ENCODE measurements at regions not wholly inside any gene's neighbourhood (a gene's known extent, or its start where the extent isn't known, plus 50 kb on each side); places are given as distances from the start of the nearest gene placed in this dataset.

DNA sequence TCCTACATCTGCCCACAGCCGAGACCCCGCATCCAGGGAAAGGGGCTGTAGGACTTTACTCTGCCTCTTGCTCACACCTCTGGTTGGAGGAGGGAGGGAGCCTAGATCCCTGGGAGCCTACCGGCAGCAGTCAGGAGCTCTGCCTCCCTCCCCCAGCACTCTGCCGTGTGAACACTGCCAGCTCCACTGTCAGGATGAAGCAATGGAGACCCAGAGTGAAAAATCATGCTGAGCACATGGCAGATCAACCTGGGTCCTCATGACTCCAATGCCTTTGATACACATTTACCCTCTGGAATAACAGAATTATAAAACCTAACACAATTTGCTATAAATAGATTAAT lies 477.7 kb downstream of the TNS3 start:
- no peak for DNase-seq
- no peaks in the 10 kb centered on the region for H3K9me3 Mint-ChIP-seq
- H3K4me1 Mint-ChIP-seq: no peaks in the 10 kb centered on the region
- ChIA-PET POLR2A (no interaction called here), CTCF (interaction anchor here (0.6 kb wide), 1 partner anchor 1182 kb away, joined by 4 read pairs; no protein-coding TSS in a partner anchor)
- H3K4me3 Mint-ChIP-seq: no peak overlapping the region
- H3K27ac Mint-ChIP-seq: no peak overlapping the region
- no peaks in the 10 kb centered on the region for H3K36me3 Mint-ChIP-seq (ENCODE audit: low read depth)
- no peaks in the 10 kb centered on the region for H3K27me3 Mint-ChIP-seq

DNA sequence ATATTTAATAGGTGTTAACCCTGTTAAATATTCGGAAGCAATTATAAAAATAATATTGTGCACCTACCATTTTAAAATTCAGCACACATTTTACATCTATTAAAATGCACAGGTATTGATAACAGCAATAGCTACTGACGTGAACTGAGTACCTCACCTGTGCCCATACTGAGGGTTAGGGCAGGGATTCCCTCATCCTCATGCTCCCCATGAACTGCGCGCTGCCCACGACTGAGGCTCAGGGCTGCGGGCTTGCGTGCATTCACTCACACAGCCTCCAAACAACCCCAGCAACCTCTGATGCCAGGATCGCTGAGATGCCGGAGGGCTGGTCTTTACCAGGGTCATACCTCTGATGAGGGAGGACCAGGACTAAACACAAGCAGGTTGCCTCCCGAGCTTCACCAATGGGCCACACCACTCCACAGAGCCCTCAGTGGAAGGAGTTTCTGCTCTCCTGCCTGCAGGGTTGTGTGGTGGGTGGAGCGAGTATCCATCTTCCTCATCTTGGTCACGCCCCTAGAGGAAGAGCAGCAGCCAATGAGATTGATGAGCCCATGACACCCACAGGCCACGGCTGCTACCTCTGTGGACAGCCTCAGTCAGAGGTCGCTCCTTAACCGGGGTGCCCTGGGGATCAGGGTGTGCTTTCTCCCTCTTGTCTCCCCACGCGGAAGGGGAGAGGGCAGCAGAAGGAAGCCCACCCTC lies 478.3 kb downstream of the TNS3 start:
- Mint-ChIP-seq H3K27me3 (no peaks in the 10 kb centered on the region), H3K4me3 (no peak overlapping the region)
- DNase-seq: no peak

DNA sequence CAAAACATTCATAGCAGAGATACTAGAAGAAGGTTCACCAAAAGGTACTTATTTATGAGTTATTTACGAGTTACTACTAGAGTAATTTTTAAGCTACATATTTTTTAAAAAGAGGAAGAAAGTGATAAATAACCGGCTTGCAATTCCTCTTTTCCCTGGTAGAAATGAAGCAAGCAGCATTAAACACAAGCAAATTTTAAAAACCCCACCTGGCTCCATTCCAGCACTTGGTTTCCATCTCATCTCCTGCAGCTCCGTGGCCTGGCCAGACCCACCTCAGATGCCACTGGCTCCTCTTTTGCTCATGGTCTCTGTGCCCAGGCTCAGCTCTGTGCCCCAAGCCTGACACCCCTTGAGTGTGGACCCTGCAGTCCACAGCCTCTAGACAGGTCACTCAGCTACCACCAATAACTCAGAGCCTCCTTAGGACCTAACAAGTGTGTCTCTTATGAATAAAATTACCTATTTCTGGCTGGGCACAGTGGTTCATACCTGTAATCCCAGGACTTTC lies 479.5 kb downstream of the TNS3 start:
- H3K4me1 Mint-ChIP-seq: no peaks in the 10 kb centered on the region
- H3K27ac Mint-ChIP-seq: no peak overlapping the region
- CTCF ChIA-PET: interaction anchor here (1.3 kb wide), 1 partner anchor 1181 kb away, joined by 3 read pairs; the partner anchor contains the start of gene IGFBP3
- no peak overlapping the region for H3K4me3 Mint-ChIP-seq
- no peaks in the 10 kb centered on the region for H3K36me3 Mint-ChIP-seq (ENCODE audit: low read depth)
- no peaks in the 10 kb centered on the region for H3K27me3 Mint-ChIP-seq
- no peak for DNase-seq
- no peaks in the 10 kb centered on the region for H3K9me3 Mint-ChIP-seq
- POLR2A ChIA-PET: no interaction called here

More for the DNA sequence above, 478.3 kb downstream of the TNS3 start:
- no peaks in the 10 kb centered on the region for H3K9me3 Mint-ChIP-seq
- ChIA-PET POLR2A (no interaction called here), CTCF (interaction anchor here (1.3 kb wide), 1 partner anchor 1182 kb away, joined by 3 read pairs; the partner anchor contains the start of gene IGFBP3)
- no peaks in the 10 kb centered on the region for H3K4me1 Mint-ChIP-seq
- H3K36me3 Mint-ChIP-seq (ENCODE audit: low read depth): no peaks in the 10 kb centered on the region
- no peak overlapping the region for H3K27ac Mint-ChIP-seq

DNA sequence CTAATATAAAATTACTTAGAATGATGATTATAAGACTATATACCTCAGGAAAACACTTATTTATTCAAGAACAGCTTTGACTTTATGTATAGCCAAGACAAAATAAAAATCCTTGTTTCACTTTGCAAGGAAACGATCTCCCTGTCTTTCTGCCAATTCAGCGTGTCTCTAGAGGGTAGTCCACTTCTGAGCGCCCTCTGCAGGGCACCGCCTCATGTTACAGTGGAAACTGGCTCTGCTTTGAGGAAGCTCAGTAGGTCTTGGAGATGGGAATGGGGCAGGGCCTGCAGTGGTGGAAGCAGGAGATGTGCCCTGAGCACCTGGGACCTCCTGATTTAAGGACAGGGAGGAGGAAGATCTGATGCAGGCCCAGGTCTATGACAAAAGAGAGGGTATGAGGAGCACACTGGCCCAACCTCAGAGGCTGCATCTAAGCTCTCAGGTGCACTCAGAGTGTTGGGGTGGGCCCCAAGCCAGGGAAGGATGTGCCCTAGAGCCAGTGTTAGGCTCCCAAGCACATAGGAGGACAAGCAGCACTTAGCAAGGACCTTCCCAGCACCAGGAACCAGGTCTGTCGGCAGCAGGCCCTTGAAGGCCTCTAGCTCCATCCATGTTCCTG lies 481.0 kb downstream of the TNS3 start:
- no peaks in the 10 kb centered on the region for H3K4me1 Mint-ChIP-seq
- no peaks in the 10 kb centered on the region for H3K36me3 Mint-ChIP-seq (ENCODE audit: low read depth)
- ChIA-PET CTCF (no interaction called here), POLR2A (no interaction called here)
- no peaks in the 10 kb centered on the region for H3K9me3 Mint-ChIP-seq
- H3K27ac Mint-ChIP-seq: no peak overlapping the region
- H3K4me3 Mint-ChIP-seq: no peak overlapping the region
- no peak for DNase-seq
- no peaks in the 10 kb centered on the region for H3K27me3 Mint-ChIP-seq

DNA sequence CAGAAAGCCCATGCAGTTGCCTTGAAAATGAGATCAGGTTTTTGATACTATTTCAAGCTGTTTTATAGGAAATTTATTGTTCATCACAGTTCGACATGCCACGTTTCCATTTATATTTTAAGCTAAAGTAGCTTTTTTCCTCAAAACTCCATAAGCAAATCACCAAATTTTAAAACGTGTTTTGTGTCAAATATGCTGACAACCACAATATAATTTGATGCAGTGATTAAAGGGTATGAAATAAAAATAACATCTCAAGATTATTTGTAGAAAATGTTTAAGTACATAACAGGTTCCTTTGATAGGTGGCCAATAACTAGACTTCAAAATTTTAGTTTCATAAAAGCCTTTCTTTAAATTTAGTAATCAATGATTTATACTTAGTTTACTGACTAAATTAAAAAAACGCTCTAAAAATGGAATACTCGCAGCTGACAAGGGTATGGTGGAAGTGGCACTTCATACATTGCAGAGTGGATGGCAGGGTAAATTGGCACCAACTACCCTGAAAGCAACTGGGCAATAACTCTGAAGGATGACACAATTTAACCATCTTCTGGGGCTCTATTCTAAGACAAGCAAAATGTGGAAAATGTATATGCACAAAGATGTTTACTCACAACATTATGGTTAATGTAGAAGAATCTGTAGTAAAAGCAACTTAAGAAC lies 481.6 kb downstream of the TNS3 start:
- Mint-ChIP-seq H3K36me3 (ENCODE audit: low read depth) (no peaks in the 10 kb centered on the region), H3K4me3 (no peak overlapping the region), H3K27me3 (no peaks in the 10 kb centered on the region), H3K9me3 (no peaks in the 10 kb centered on the region), H3K27ac (no peak overlapping the region), H3K4me1 (no peaks in the 10 kb centered on the region)
- CTCF ChIA-PET: no interaction called here
- POLR2A ChIA-PET: no interaction called here
- no peak for DNase-seq

DNA sequence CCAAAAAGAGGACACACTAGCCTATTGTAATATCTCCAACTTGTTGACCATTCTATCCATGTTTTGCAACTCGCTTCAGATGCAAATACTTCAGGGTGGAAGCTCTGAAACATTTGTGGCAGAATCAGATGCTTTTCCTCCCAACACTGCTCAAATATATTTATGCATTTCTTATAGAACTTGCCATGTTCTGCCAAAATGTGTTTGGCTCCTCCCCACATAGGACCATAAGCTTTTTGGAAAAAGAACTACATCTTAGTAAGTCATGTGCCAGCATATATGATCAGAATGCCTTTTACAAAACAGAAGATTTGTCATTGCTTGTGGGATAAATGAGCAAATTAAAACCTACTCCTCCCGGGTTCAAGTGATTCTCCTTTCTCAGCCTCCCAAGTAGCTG lies 484.5 kb downstream of the TNS3 start:
- DNase-seq: no peak
- Mint-ChIP-seq H3K4me3 (no peak overlapping the region), H3K36me3 (ENCODE audit: low read depth) (no peaks in the 10 kb centered on the region), H3K4me1 (no peaks in the 10 kb centered on the region), H3K9me3 (no peaks in the 10 kb centered on the region), H3K27ac (no peak overlapping the region), H3K27me3 (no peaks in the 10 kb centered on the region)
- CTCF ChIA-PET: no interaction called here
- POLR2A ChIA-PET: no interaction called here

DNA sequence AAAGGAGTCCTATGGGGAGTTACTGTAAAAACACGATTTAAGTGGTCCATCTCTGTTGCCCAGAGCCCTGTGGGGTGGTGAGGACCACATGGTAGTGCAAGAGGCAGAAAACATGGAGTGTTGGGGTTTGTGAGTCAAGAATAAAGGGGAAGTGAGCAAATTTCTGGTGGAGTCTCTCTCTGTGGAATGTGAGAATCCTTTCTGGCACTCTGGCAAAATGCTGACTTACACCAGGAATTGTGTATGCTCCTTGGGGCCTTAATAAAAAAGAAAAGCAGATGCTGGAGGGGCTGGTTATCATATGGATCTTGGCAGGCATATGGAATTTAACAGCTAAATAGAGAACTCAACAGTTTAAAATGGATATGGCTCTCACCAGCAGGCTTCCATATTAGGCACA lies 486.0 kb downstream of the TNS3 start:
- H3K4me3 Mint-ChIP-seq: no peak overlapping the region
- no peak for DNase-seq
- no peak overlapping the region for H3K27ac Mint-ChIP-seq
- H3K27me3 Mint-ChIP-seq: no peaks in the 10 kb centered on the region
- no peaks in the 10 kb centered on the region for H3K36me3 Mint-ChIP-seq (ENCODE audit: low read depth)
- no peaks in the 10 kb centered on the region for H3K4me1 Mint-ChIP-seq
- ChIA-PET POLR2A (no interaction called here), CTCF (no interaction called here)
- no peaks in the 10 kb centered on the region for H3K9me3 Mint-ChIP-seq

DNA sequence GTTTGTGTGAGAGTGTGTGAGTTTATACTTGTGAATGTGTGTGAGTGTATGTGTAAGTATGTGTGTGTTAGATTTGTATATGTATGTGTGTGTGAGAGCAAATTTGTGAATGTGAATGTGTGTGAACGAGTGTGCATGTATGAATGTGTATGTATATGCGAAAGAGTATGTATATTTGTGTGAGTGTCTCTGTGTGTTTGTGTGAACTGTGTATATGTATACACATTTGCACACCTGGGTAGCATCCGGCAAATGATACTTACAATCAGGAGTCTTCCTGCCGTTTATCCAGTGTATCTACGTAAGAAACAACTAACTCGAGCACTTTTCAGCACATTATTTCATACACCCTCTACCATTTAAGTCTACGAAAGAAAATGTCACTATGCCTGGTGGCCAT lies 487.4 kb downstream of the TNS3 start:
- Mint-ChIP-seq H3K9me3 (no peaks in the 10 kb centered on the region), H3K27ac (no peak overlapping the region), H3K36me3 (ENCODE audit: low read depth) (no peaks in the 10 kb centered on the region), H3K27me3 (no peaks in the 10 kb centered on the region), H3K4me3 (no peak overlapping the region), H3K4me1 (no peaks in the 10 kb centered on the region)
- DNase-seq: no peak
- POLR2A ChIA-PET: no interaction called here
- CTCF ChIA-PET: no interaction called here

DNA sequence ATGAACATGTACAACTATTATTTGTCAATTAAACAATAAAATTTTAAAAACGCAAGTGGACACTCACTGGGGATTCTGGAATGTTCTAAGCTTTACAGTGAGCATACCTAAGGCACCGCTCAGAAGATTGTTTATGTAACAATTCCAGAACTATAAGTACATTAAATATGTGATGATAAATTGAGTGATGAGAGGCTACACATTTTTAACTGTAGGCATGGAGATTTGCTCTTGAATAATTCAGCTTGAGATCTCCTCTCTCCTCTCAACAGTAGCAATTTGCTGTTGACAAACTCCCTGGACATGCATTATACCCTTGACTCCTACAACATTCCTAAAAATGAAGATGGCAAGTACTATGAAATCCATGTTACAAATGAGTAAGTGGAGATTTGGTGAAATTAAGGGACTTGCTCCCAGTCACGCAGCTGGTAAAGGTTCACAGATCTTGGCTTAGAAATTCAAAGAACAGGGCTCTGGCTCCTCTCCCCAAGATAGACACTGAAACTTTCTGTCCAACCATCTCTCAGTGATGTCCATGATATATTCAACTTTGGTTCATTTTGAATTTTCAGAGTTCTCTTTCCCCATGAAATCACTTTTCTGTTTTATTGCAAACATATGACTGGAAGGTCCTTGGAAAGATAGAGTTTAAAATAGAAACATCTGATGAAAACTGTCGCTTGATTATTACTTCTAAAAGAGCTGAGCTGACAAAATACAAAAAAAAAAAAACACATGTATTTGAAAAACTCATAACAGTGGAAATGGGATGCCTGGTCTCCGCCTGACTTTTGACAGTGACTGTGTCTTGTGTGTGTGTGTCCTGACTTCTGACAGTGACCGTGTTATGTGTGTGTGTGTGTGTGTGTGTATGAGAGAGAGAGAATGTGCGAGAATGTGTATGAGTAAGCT lies 488.3 kb downstream of the TNS3 start:
- CTCF ChIA-PET: no interaction called here
- Mint-ChIP-seq H3K27ac (no peak overlapping the region), H3K27me3 (no peaks in the 10 kb centered on the region), H3K9me3 (no peaks in the 10 kb centered on the region), H3K4me1 (no peaks in the 10 kb centered on the region), H3K4me3 (no peak overlapping the region), H3K36me3 (ENCODE audit: low read depth) (no peaks in the 10 kb centered on the region)
- POLR2A ChIA-PET: no interaction called here
- no peak for DNase-seq

DNA sequence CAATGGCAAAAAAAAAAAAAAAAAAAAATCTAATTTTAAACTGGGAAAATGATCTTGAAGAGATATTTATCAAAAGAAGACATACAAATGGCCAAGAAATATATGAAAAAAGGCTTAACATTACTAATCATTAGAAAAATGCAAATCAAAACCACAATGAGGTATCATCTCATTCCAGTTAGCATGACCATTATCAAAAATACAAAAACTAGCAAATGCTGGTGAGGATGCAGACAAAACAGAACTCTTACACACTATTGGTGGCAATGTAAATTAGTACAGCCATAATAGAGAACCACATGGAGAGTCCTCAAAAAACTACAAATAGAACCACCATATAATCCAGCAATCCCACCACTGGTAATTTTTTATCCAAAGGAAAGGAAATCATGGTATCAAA lies 489.6 kb downstream of the TNS3 start:
- Mint-ChIP-seq H3K9me3 (no peaks in the 10 kb centered on the region), H3K36me3 (ENCODE audit: low read depth) (no peaks in the 10 kb centered on the region), H3K4me1 (no peaks in the 10 kb centered on the region), H3K27ac (no peak overlapping the region), H3K4me3 (no peak overlapping the region), H3K27me3 (no peaks in the 10 kb centered on the region)
- ChIA-PET POLR2A (no interaction called here), CTCF (no interaction called here)
- no peak for DNase-seq

DNA sequence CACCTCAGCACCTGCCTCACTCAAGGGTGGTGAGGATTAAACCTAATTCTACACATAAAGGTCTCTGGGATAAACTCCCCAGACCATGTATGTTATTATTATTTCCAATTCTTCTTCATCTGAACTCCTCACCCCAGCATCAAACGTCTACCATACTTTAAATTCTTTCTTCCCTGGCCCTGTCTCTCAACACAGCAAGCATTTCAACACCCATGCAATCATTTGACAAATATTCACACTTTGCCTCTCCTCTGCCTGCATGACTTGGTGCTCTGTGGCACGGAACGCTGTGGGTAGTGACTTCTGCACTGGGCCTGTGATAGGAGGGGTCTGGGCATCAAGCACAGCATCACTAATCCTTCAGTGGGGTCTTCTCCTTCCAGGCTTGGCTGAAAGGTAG lies 490.8 kb downstream of the TNS3 start:
- Mint-ChIP-seq H3K4me1 (no peaks in the 10 kb centered on the region), H3K36me3 (ENCODE audit: low read depth) (no peaks in the 10 kb centered on the region), H3K4me3 (no peak overlapping the region), H3K27me3 (no peaks in the 10 kb centered on the region), H3K27ac (no peak overlapping the region), H3K9me3 (no peaks in the 10 kb centered on the region)
- ChIA-PET CTCF (no interaction called here), POLR2A (no interaction called here)
- DNase-seq: no peak

DNA sequence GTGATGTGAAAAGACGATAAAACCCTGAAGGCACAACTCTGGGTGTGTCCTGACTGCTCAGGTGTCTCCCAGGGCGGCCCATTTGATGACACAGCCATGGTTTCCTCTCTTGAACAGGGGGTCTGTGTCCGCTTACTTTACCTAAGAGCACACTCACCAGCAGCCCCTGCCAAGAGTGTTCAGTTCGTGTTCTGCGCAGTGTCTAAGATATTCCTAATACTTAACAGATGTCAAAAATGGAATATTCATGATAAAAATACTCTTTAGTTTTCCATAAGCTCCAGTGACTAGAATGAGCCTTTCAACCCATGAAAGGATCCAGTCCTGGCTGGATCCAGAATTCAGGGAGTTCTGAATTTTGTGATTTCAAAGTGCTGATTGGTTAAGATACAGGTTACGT lies 492.4 kb downstream of the TNS3 start:
- Mint-ChIP-seq H3K27ac (no peak overlapping the region), H3K4me3 (no peak overlapping the region), H3K36me3 (ENCODE audit: low read depth) (no peaks in the 10 kb centered on the region), H3K4me1 (no peaks in the 10 kb centered on the region), H3K9me3 (no peaks in the 10 kb centered on the region), H3K27me3 (no peaks in the 10 kb centered on the region)
- DNase-seq: no peak
- POLR2A ChIA-PET: no interaction called here
- CTCF ChIA-PET: no interaction called here

DNA sequence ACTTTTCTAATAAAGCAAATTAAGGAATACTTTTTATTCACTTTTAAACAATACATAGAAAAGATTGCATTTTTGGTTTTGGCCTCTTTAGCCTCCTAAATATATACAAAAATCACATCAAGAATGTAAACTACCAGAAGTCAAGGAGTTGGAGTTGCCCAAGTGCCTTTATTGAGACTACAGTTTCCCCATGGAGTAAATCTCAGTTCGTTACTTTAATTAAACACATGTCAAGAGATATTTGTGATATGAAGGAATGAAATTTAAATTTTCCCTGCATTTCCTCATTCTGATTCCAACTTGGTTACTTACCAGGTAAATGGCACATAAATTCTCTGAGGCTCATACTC lies 492.9 kb downstream of the TNS3 start:
- H3K4me3 Mint-ChIP-seq: no peak overlapping the region
- ChIA-PET CTCF (no interaction called here), POLR2A (no interaction called here)
- no peaks in the 10 kb centered on the region for H3K4me1 Mint-ChIP-seq
- H3K36me3 Mint-ChIP-seq (ENCODE audit: low read depth): no peaks in the 10 kb centered on the region
- no peaks in the 10 kb centered on the region for H3K27me3 Mint-ChIP-seq
- no peak for DNase-seq
- H3K9me3 Mint-ChIP-seq: no peaks in the 10 kb centered on the region
- H3K27ac Mint-ChIP-seq: no peak overlapping the region

Measured in activated CD4-positive, alpha-beta T cell treated with anti-CD3 and anti-CD28 coated beads, Interleukin-2, amount 10 ng/mL, durations not matched to agents 7 days and 5 days (primary cell).